Endothelial cell of umbilical vein (primary cell): ENCODE measurements at regions not wholly inside any gene's neighbourhood (a gene's known extent, or its start where the extent isn't known, plus 50 kb on each side); places are given as distances from the start of the nearest gene placed in this dataset.

Experiments
- BruUV-seq: library from RNA; stranded (reverse); fragments of 400-500 nt; replicated peaks from 2 replicates; lab custom pipeline; 2021; lab: Mats Ljungman, UMichigan
- CTCF ChIA-PET: fragments of 300-600, 350-600 bp; sonication (Branson Sonifier 250); formaldehyde crosslinking; loops from one replicate; lab custom pipeline; 2021; ENCODE audit warnings: antibody characterized with exemption, inconsistent platforms; lab: Charles Lee
- POLR2A ChIA-PET: fragments of 300-600, 350-600 bp; sonication (Branson Sonifier 250); formaldehyde crosslinking; loops from one replicate; lab custom pipeline; 2021; ENCODE audit warnings: antibody characterized with exemption, inconsistent platforms; lab: Charles Lee
- DNase-seq: peaks from one replicate; pipeline ENCODE4 v3.0.0-alpha.2; 2011; ENCODE audit warnings: low read depth, low spot score
- FAIRE-seq: peaks from 2 replicates; lab custom pipeline; 2011; peaks lifted over from hg19 to GRCh38; lab: Jason Lieb, UNC
- H2AFZ ChIP-seq: 2 replicates; pipeline ENCODE4 v1.6.0; 2012; ENCODE audit warnings: low read depth, low read length, control low read depth, inconsistent platforms
- H3K27ac ChIP-seq: 2 replicates; pipeline ENCODE4 v1.5.1; 2011; ENCODE audit warnings: low read depth, mild to moderate bottlenecking, control low read depth, low read length, moderate library complexity; ENCODE audit not compliant: insufficient read depth
- H3K27me3 ChIP-seq, 2 experiments: 2 replicates each; pipeline versions ENCODE4 v1.6.0 to v1.6.1; 2011; ENCODE audit warnings: low read length in 2 of 2, mixed read lengths in 1 of 2; ENCODE audit not compliant: control insufficient read depth in 2 of 2, insufficient read depth in 2 of 2
- H3K36me3 ChIP-seq, 2 experiments: 2 replicates in 1 of 2; 3 replicates in 1 of 2; pipeline ENCODE4 v1.5.1; 2011; ENCODE audit warnings: low read length in 2 of 2, mild to moderate bottlenecking in 1 of 2, moderate library complexity in 1 of 2; ENCODE audit not compliant: control insufficient read depth in 2 of 2, insufficient read depth in 2 of 2; ENCODE audit errors: extremely low read depth in 1 of 2
- H3K4me1 ChIP-seq: 3 replicates; pipeline ENCODE4 v1.5.1; 2011; ENCODE audit warnings: mild to moderate bottlenecking, low read length; ENCODE audit not compliant: control insufficient read depth, insufficient read depth; ENCODE audit errors: extremely low read depth
- H3K4me2 ChIP-seq: 2 replicates; pipeline ENCODE4 v1.6.1; 2011; ENCODE audit warnings: low read length, control low read depth, mixed read lengths; ENCODE audit not compliant: insufficient read depth
- H3K4me3 ChIP-seq, 3 experiments: fragments of 200-600 bp in 1 of 3; sonication (generic), shearing (Covaris generic) in 1 of 3; replicated peaks in 1 of 3; 2 replicates each; pipeline ENCODE4 v1.5.1; 2011 to 2016; ENCODE audit warnings: control low read depth in 3 of 3, low read length in 3 of 3, mild to moderate bottlenecking in 2 of 3, inconsistent platforms in 1 of 3, low read depth in 1 of 3, moderate library complexity in 1 of 3; ENCODE audit not compliant: insufficient read depth in 1 of 3
- H3K79me2 ChIP-seq: 2 replicates; pipeline ENCODE4 v1.6.0; 2012; ENCODE audit warnings: low read length, inconsistent platforms; ENCODE audit not compliant: control insufficient read depth, insufficient read depth
- H3K9ac ChIP-seq: replicated peaks from 2 replicates; pipeline ENCODE3; 2011; ENCODE audit warnings: low read length, control low read depth; ENCODE audit not compliant: insufficient read depth; ENCODE audit errors: extremely low read depth
- H3K9me1 ChIP-seq: replicated peaks from 3 replicates; pipeline ENCODE4 v1.6.0; 2011; ENCODE audit warnings: mild to moderate bottlenecking, low read length; ENCODE audit not compliant: control insufficient read depth, insufficient read depth; ENCODE audit errors: extremely low read depth
- H3K9me3 ChIP-seq: replicated peaks from 2 replicates; pipeline ENCODE4 v1.5.1; 2012; ENCODE audit warnings: low read length, inconsistent platforms; ENCODE audit not compliant: control insufficient read depth, insufficient read depth
- H4K20me1 ChIP-seq: replicated peaks from 2 replicates; pipeline ENCODE3; 2011; ENCODE audit warnings: mild to moderate bottlenecking, low read length; ENCODE audit not compliant: control insufficient read depth, insufficient read depth; ENCODE audit errors: extremely low read depth
- CTCF ChIP-seq, 2 donors: IDR thresholded peaks; 1 replicate in 1 of 2; 2 replicates in 1 of 2; pipeline ENCODE4 v1.5.1; 2011; ENCODE audit warnings: low read length in 2 of 2, mild to moderate bottlenecking in 2 of 2, moderate library complexity in 2 of 2, control low read depth in 1 of 2, inconsistent platforms in 1 of 2, low read depth in 1 of 2; ENCODE audit not compliant: insufficient read depth in 1 of 2; ENCODE audit errors: extremely low read depth in 1 of 2
- EZH2 ChIP-seq: IDR thresholded peaks from 2 replicates; pipeline ENCODE4 v1.6.1; 2012; ENCODE audit warnings: borderline replicate concordance, low read depth, mild to moderate bottlenecking, moderate library complexity, low read length, inconsistent platforms; ENCODE audit not compliant: severe bottlenecking
- FOS ChIP-seq: IDR thresholded peaks from 2 replicates; pipeline ENCODE4 v1.6.1; 2011; ENCODE audit warnings: mild to moderate bottlenecking, low read length, moderate library complexity, borderline replicate concordance; ENCODE audit not compliant: insufficient read depth
- GATA2 ChIP-seq: IDR thresholded peaks from 2 replicates; pipeline ENCODE4 v1.7.0; 2011; ENCODE audit warnings: low read depth, mild to moderate bottlenecking, moderate library complexity, mixed read lengths, low read length; ENCODE audit not compliant: insufficient read length, insufficient read depth
- JUN ChIP-seq: IDR thresholded peaks from 2 replicates; pipeline ENCODE4 v1.6.1; 2011; ENCODE audit warnings: borderline replicate concordance, low read depth; ENCODE audit not compliant: insufficient read length, insufficient read depth
- MAX ChIP-seq: IDR thresholded peaks from 2 replicates; pipeline ENCODE4 v1.6.1; 2011; ENCODE audit not compliant: insufficient read depth, insufficient read length
- MYC ChIP-seq: IDR thresholded peaks from one replicate; pipeline ENCODE4 v1.6.1; 2011; ENCODE audit warnings: mild to moderate bottlenecking, low read depth, low read length
- POLR2A ChIP-seq: IDR thresholded peaks from 2 replicates; pipeline ENCODE4 v1.6.1; 2012; ENCODE audit warnings: low read depth, mild to moderate bottlenecking, control low read depth, low read length
- POLR2AphosphoS5 ChIP-seq: IDR thresholded peaks from 2 replicates; pipeline ENCODE4 v1.6.1; 2012; ENCODE audit warnings: low read depth, mild to moderate bottlenecking, control low read depth, low read length, moderate library complexity; ENCODE audit not compliant: insufficient read depth
- dilution Hi-C: fragments of 300-500 bp; cut with MboI; formaldehyde crosslinking; loops from one replicate; pipeline ENCODE4 v1.15.0; 2019; ENCODE audit warnings: low sequenced_read_pairs; ENCODE audit not compliant: extremely low pct_ligation_motif_present
- intact Hi-C: fragments of 100-400 bp; cut with micrococcal nuclease; formaldehyde crosslinking; loops from one replicate; pipeline ENCODE4 v1.10.0; 2022

- Histone ChIP-seq H3K27me3 (no peaks in the 10 kb centered on the region), H3K4me3 (no peak overlapping the region), H3K4me1 (no peaks in the 10 kb centered on the region), H4K20me1 (no peaks in the 10 kb centered on the region), H3K36me3 (no peaks in the 10 kb centered on the region), H3K9ac (no peak overlapping the region), H3K79me2 (no peaks in the 10 kb centered on the region), H3K9me1 (no peaks in the 10 kb centered on the region), H3K4me2 (no peak overlapping the region), H2AFZ (no peak overlapping the region), H3K27ac (no peak overlapping the region), H3K9me3 (peaks cover 4% of the 10 kb centered on the region)
- intact Hi-C loops (no loop called here), dilution Hi-C loops (no loop called here)
- ChIA-PET CTCF (no interaction called here), POLR2A (no interaction called here)
- TF ChIP-seq JUN (no peak), CTCF (IDR thresholded peaks at IDR 0.05; ENCODE audit: extremely low read depth in 1 of 2, insufficient read depth in 1 of 2, low read depth in 1 of 2, low read length in 2 of 2) (no peak), MAX (no peak), EZH2 (no peak), FOS (no peak), POLR2A (no peak), GATA2 (no peak), MYC (no peak), POLR2AphosphoS5 (no peak)
- FAIRE-seq, result no peak
- DNase-seq, result no peak
- no TSS peak for BruUV-seq
Measured at GRCh38 chr16:79325226-79325945, 275.2 kb downstream of the MAF start.
